ENCODE measurements at regions not wholly inside any gene's neighbourhood (a gene's known extent, or its start where the extent isn't known, plus 50 kb on each side); places are given as distances from the start of the nearest gene placed in this dataset.

DNA sequence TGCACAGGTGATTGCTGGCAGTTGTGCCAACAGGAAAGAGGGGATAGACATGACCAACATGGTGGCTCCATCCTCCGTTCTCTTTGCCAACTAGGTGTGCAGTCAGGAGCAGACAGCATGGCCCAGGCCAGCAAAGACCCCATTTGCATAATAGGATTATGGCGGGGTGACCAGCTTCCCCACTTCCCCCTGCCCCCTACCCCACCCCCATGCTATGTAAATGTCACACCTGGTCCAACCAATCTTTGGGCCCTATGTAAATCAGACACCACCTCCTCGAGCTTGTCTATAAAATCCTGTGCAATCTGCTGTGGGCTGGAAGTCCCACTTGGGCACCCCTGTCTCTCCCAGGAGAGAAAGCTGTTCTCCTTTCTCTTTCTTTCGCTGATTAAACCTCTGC lies 146.0 kb downstream of the SLC30A10 start:
- TF ChIP-seq YY1 (IDR thresholded peaks at IDR 0.05; ENCODE audit: insufficient read depth, insufficient read length) (no peak), SUZ12 (IDR thresholded peaks at IDR 0.05; ENCODE audit: extremely low read depth, insufficient read depth, insufficient read length) (no peak), ZNF274 (IDR thresholded peaks at IDR 0.05; ENCODE audit: low read depth, low read length) (no peak)
